K562 (cell line): ENCODE measurements at regions not wholly inside any gene's neighbourhood (a gene's known extent, or its start where the extent isn't known, plus 50 kb on each side); places are given as distances from the start of the nearest gene placed in this dataset.

Experiments used
- ATAC-seq: fragments of 200-7000 bp; cut with Tn5 transposase; 3 replicates; pipeline ENCODE4 v1.9.1; 2020; ENCODE audit warnings: moderate library complexity
- BruUV-seq: library from RNA; stranded (reverse); fragments of 400-500 nt; replicated peaks from 2 replicates; lab custom pipeline; 2021; lab: Mats Ljungman, UMichigan
- CTCF ChIA-PET: fragments of 300-600 bp; formaldehyde crosslinking; extraction: SDS; loops from one replicate; lab custom pipeline; 2021; ENCODE audit warnings: low intra/inter-chr PET ratio; lab: Yijun Ruan, JAX
- POLR2A ChIA-PET: fragments of 300-600, 350-650 bp; sonication (Branson Sonifier 250); formaldehyde crosslinking; extraction: SDS; loops from one replicate; lab custom pipeline; 2021; ENCODE audit warnings: antibody characterized with exemption, inconsistent platforms; lab: Yijun Ruan, JAX
- DNase-seq, 4 experiments: peaks; one replicate each; pipeline versions ENCODE4 v3.0.0 to v3.0.0-alpha.2; 2011 to 2018; ENCODE audit warnings: low spot score in 3 of 4, mixed read lengths in 3 of 4; ENCODE audit errors: extremely low read depth in 1 of 4
- FAIRE-seq: peaks from 2 replicates; lab custom pipeline; 2011; peaks lifted over from hg19 to GRCh38; lab: Jason Lieb, UNC
- H2AFZ ChIP-seq: 2 replicates; pipeline ENCODE4 v1.6.0; 2011; ENCODE audit warnings: low read depth, low read length, control low read depth, inconsistent platforms
- H3K27ac ChIP-seq: fragments of 200-600 bp; 3 replicates; pipeline ENCODE4 v1.8.0; 2011; ENCODE audit warnings: low read depth, mild to moderate bottlenecking, control low read depth, inconsistent platforms, low read length, moderate library complexity, mixed read lengths; ENCODE audit errors: extremely low read depth
- H3K27me3 ChIP-seq, 2 experiments: fragments of 300-600 bp in 1 of 2; 2 replicates in 1 of 2; 3 replicates in 1 of 2; pipeline versions ENCODE4 v1.6.0 to v1.8.0; 2011; ENCODE audit warnings: inconsistent platforms in 2 of 2, low read length in 2 of 2, mild to moderate bottlenecking in 1 of 2, mixed read lengths in 1 of 2, moderate library complexity in 1 of 2; ENCODE audit not compliant: control insufficient read depth in 2 of 2, insufficient read depth in 2 of 2
- H3K36me3 ChIP-seq: fragments of 300-600 bp; 3 replicates; pipeline ENCODE4 v1.8.0; 2011; ENCODE audit warnings: mild to moderate bottlenecking, low read length, inconsistent platforms; ENCODE audit not compliant: control insufficient read depth, insufficient read depth
- H3K4me1 ChIP-seq, 2 experiments: fragments of 200-600 bp in 1 of 2; replicated peaks in 1 of 2; 2 replicates in 1 of 2; 3 replicates in 1 of 2; pipeline versions ENCODE4 v1.5.1 to v1.8.0; 2011; ENCODE audit warnings: inconsistent platforms in 2 of 2, low read length in 2 of 2, mild to moderate bottlenecking in 1 of 2, mixed read lengths in 1 of 2, moderate library complexity in 1 of 2; ENCODE audit not compliant: control insufficient read depth in 2 of 2, insufficient read depth in 2 of 2
- H3K4me2 ChIP-seq: 2 replicates; pipeline ENCODE4 v1.6.1; 2011; ENCODE audit warnings: low read length, control low read depth, inconsistent platforms, mixed read lengths; ENCODE audit not compliant: insufficient read depth
- H3K4me3 ChIP-seq: fragments of 200-600 bp; sonication (generic), shearing (Covaris generic); 2 replicates; pipeline ENCODE4 v1.5.1; 2016; ENCODE audit warnings: control low read depth, inconsistent platforms
- H3K79me2 ChIP-seq: fragments of 200-600 bp; 3 replicates; pipeline ENCODE4 v1.8.0; 2011; ENCODE audit warnings: low read length, inconsistent platforms; ENCODE audit not compliant: control insufficient read depth, insufficient read depth
- H3K9ac ChIP-seq, 2 experiments: 2 replicates each; pipeline versions ENCODE4 v1.6.0 to v1.6.1; 2011; ENCODE audit warnings: low read depth in 2 of 2, low read length in 2 of 2, control low read depth in 1 of 2, inconsistent platforms in 1 of 2, mild to moderate bottlenecking in 1 of 2, mixed read lengths in 1 of 2; ENCODE audit not compliant: insufficient read depth in 1 of 2
- H3K9me1 ChIP-seq: one replicate; pipeline ENCODE4 v1.6.0; 2011; ENCODE audit warnings: inconsistent platforms, mild to moderate bottlenecking, low read length, moderate library complexity; ENCODE audit not compliant: control insufficient read depth, insufficient read depth
- H3K9me3 ChIP-seq: replicated peaks from 2 replicates; pipeline ENCODE4 v1.5.1; 2011; ENCODE audit warnings: low read depth, low read length, inconsistent platforms; ENCODE audit not compliant: control insufficient read depth, insufficient read depth
- H4K20me1 ChIP-seq: replicated peaks from 2 replicates; pipeline ENCODE4 v1.6.1; 2011; ENCODE audit warnings: low read length, inconsistent platforms, mixed read lengths; ENCODE audit not compliant: control insufficient read depth, insufficient read depth
- BMI1 ChIP-seq: fragments of 150-350 bp; IDR thresholded peaks from 2 replicates; pipeline ENCODE4 v1.6.1; 2014; ENCODE audit warnings: low read length
- ESRRA ChIP-seq: fragments of 450-650 bp; IDR thresholded peaks from 2 replicates; pipeline ENCODE4 v1.6.1; 2014; ENCODE audit warnings: low read depth, mild to moderate bottlenecking, moderate library complexity, borderline replicate concordance
- FOXK2 ChIP-seq, 2 experiments: fragments of 450-650 bp; IDR thresholded peaks in 1 of 2; conservative IDR thresholded peaks in 1 of 2; 2 replicates each; pipeline ENCODE4 v1.6.1; 2016; ENCODE audit warnings: low read depth in 2 of 2, mild to moderate bottlenecking in 1 of 2
- GATAD2A ChIP-seq: fragments of 450-650 bp; IDR thresholded peaks from 2 replicates; pipeline ENCODE4 v1.6.1; 2017
- HDAC6 ChIP-seq: IDR thresholded peaks from 2 replicates; pipeline ENCODE4 v1.6.1; 2012; ENCODE audit warnings: low read depth, mild to moderate bottlenecking, control low read depth, inconsistent platforms, low read length, moderate library complexity
- KDM2B ChIP-seq: fragments of 250-450 bp; sonication (Bioruptor Pico); IDR thresholded peaks from 2 replicates; pipeline ENCODE4 v1.8.0; 2021; ENCODE audit warnings: mild to moderate bottlenecking, moderate library complexity
- NBN ChIP-seq: fragments of 450-650 bp; IDR thresholded peaks from 2 replicates; pipeline ENCODE4 v1.6.1; 2016; ENCODE audit warnings: low read depth, mild to moderate bottlenecking
- NFE2 ChIP-seq: IDR thresholded peaks from 2 replicates; pipeline ENCODE4 v1.6.1; 2014; ENCODE audit warnings: antibody characterized with exemption, low read depth
- NFIC ChIP-seq: fragments of 450-650 bp; IDR thresholded peaks from 2 replicates; pipeline ENCODE4 v1.6.1; 2017; ENCODE audit warnings: mild to moderate bottlenecking, inconsistent platforms
- NR0B1 ChIP-seq: fragments of 450-650 bp; IDR thresholded peaks from one replicate; pipeline ENCODE4 v1.6.1; 2018; ENCODE audit warnings: mild to moderate bottlenecking, moderate library complexity; ENCODE audit not compliant: partially characterized antibody
- POLR2AphosphoS5 ChIP-seq: IDR thresholded peaks from 2 replicates; pipeline ENCODE4 v1.6.1; 2011; ENCODE audit warnings: mild to moderate bottlenecking, low read depth, low read length, moderate library complexity; ENCODE audit not compliant: control insufficient read depth, insufficient read depth
- RBM14 ChIP-seq: fragments of 200-400 bp; formaldehyde crosslinking; IDR thresholded peaks from 2 replicates; pipeline ENCODE4 v1.6.1; 2018; ENCODE audit warnings: low read depth, mild to moderate bottlenecking, low read length, moderate library complexity, borderline replicate concordance; ENCODE audit not compliant: insufficient read depth
- TAF1 ChIP-seq: IDR thresholded peaks from 2 replicates; pipeline ENCODE4 v1.6.1; 2011; ENCODE audit warnings: mild to moderate bottlenecking, low read length, moderate library complexity; ENCODE audit not compliant: insufficient read depth, control insufficient read depth, severe bottlenecking; ENCODE audit errors: extremely low read depth
- THRAP3 ChIP-seq: fragments of 450-650 bp; IDR thresholded peaks from 2 replicates; pipeline ENCODE4 v1.6.1; 2016; ENCODE audit warnings: mild to moderate bottlenecking, inconsistent platforms, borderline replicate concordance
- XRCC5 ChIP-seq: fragments of 200-400 bp; formaldehyde crosslinking; IDR thresholded peaks from 2 replicates; pipeline ENCODE4 v1.6.1; 2017; ENCODE audit warnings: low read depth, mild to moderate bottlenecking, low read length
- ZBTB9 ChIP-seq: fragments of 450-650 bp; formaldehyde crosslinking; IDR thresholded peaks from 2 replicates; pipeline ENCODE4 v1.4.0; 2020; ENCODE audit warnings: mild to moderate bottlenecking, moderate library complexity
- ZNF175 ChIP-seq: fragments of 200-800 bp; sonication (Bioruptor generic); IDR thresholded peaks from 2 replicates; pipeline ENCODE4 v1.6.1; 2016; ENCODE audit warnings: low read depth, mild to moderate bottlenecking, missing genetic modification characterization, missing compliant biosample characterization
- ZNF184 ChIP-seq: sonication (generic); formaldehyde crosslinking; IDR thresholded peaks from 2 replicates; pipeline ENCODE4 v1.5.0; 2020; ENCODE audit warnings: missing genetic modification reagents
- ZNF282 ChIP-seq: sonication (generic); formaldehyde crosslinking; IDR thresholded peaks from 2 replicates; pipeline ENCODE4 v1.8.1; 2023; ENCODE audit warnings: missing genetic modification reagents
- ZNF311 ChIP-seq: fragments of 250-450 bp; sonication (Bioruptor Pico); IDR thresholded peaks from 2 replicates; pipeline ENCODE4 v1.4.0; 2020; ENCODE audit warnings: mild to moderate bottlenecking, moderate library complexity
- ZNF584 ChIP-seq: fragments of 200-800 bp; sonication (Bioruptor generic); IDR thresholded peaks from 2 replicates; pipeline ENCODE4 v1.6.1; 2016; ENCODE audit warnings: low read depth, mild to moderate bottlenecking, missing genetic modification characterization, missing compliant biosample characterization
- in situ Hi-C: fragments of 300-500 bp; cut with MboI; formaldehyde crosslinking; loops from 4 replicates; pipeline ENCODE4 v1.15.0; 2018; ENCODE audit warnings: inconsistent platforms, mixed read lengths
- intact Hi-C: fragments of 100-400 bp; cut with micrococcal nuclease; formaldehyde crosslinking; loops from 2 replicates; pipeline ENCODE4 v1.14.2; 2022

GRCh38 chr11:93271596-93271995 lies 58.9 kb upstream of the DEUP1 start (continued):
- TF ChIP-seq XRCC5 (no peak), TAF1 (no peak)

GRCh38 chr11:93274851-93275250 lies 55.7 kb upstream of the DEUP1 start:
- H3K27me3 ChIP-seq: no peaks in the 10 kb centered on the region
- no peak overlapping the region for H2AFZ ChIP-seq
- no peak overlapping the region for H3K9ac ChIP-seq
- ATAC-seq (no peak), FAIRE-seq (no peak), DNase-seq (no peak)
- no peaks in the 10 kb centered on the region for H3K9me1 ChIP-seq
- H3K4me2 ChIP-seq: no peak overlapping the region
- BruUV-seq: no TSS peak
- no peaks in the 10 kb centered on the region for H4K20me1 ChIP-seq
- in situ Hi-C loops: no loop called here
- H3K79me2 ChIP-seq: no peaks in the 10 kb centered on the region
- ChIA-PET POLR2A (no interaction called here), CTCF (no interaction called here)
- H3K27ac ChIP-seq: no peak overlapping the region
- H3K4me3 ChIP-seq: no peak overlapping the region
- no peaks in the 10 kb centered on the region for H3K9me3 ChIP-seq
- H3K4me1 ChIP-seq: no peaks in the 10 kb centered on the region
- intact Hi-C loops: no loop called here
- H3K36me3 ChIP-seq: no peaks in the 10 kb centered on the region
- TF ChIP-seq ZNF282 (CRISPR knock-in tag) (no peak), NBN (no peak), ZNF184 (CRISPR knock-in tag) (no peak), NFE2 (no peak), KDM2B (CRISPR knock-in tag) (no peak), ZNF175 (CRISPR knock-in tag) (no peak), ESRRA (no peak), GATAD2A (no peak), ZBTB9 (CRISPR knock-in tag) (no peak), FOXK2 (conservative IDR thresholded peaks at IDR 0.05 in 1 of 2, IDR thresholded peaks at IDR 0.05 in 1 of 2; ENCODE audit: low read depth in 2 of 2) (no peak), NFIC (no peak), THRAP3 (no peak), POLR2AphosphoS5 (no peak), NR0B1 (no peak), HDAC6 (no peak), ZNF311 (CRISPR knock-in tag) (no peak), ZNF584 (CRISPR knock-in tag) (no peak), BMI1 (no peak), RBM14 (no peak)
